Activated CD4-positive, alpha-beta T cell treated with anti-CD3 and anti-CD28 coated beads, Interleukin-2, amount 50 U/mL, for 48 hours (primary cell): ENCODE measurements at regions not wholly inside any gene's neighbourhood (a gene's known extent, or its start where the extent isn't known, plus 50 kb on each side); places are given as distances from the start of the nearest gene placed in this dataset.
"Not testable (repeated sequence)": the region's sequence is repeated elsewhere in the genome, so short reads cannot be mapped to it uniquely, and the experiment has no call there.

Source experiments
- DNase-seq, 2 experiments: peaks; one replicate each; pipeline ENCODE4 v3.0.0-alpha.2; 2020

DNA sequence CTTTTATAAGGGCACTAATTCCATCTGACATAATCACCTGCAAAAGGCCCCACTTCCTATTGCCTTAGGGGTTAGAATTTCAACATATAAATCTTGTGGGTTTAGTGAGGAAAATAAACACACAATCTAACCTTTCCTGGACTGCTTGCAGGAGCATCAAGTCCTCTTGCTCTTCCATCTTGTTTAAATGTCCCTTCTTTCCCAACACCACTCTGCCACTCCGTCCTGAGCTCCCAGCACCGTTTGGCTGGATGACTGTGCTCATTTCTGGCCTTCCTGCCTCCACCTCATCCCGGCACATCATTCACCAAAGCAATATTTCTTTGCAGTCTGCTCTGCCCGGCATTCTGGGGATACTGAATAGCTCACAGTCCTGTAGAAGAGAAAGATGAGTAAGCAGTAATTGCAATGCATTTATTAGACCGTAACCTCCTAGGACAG is 247.8 kb downstream of the BCL2 start:
- no peak for DNase-seq

DNA sequence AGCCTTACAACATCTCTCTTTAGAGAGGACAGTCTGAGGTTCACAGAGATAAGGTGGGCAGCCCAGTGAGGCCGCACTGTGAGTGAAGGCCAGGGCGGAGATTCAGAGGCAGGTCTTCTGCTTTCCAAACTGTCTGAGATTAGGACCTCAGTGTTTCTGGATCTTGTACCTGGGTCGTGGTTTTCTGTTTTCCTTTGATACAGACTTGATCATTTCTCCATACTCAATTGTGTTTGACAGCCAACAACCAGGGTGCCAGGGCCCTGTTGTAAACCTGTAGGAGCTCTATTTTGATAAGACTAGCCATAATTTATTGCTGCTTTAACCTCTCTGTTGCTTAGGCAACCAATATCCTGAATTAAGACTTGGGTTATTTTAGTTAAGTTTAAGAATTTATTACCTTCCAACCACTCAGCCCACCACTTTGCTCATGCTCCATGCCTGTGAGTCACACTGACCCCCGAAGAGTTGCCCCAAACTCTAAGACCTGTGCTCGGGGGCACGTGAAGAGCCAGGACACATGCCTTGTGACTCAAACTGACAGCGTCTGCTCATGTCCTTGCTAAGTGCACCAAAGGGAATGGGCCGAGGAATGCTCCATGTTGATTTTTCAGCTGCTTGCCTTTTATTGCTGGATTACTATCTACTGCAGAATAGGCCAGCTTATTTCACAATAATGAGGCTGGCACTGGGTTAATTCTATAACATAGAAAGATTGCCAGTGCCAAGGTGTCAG is 248.6 kb downstream of the BCL2 start:
- DNase-seq, result no peak

DNA sequence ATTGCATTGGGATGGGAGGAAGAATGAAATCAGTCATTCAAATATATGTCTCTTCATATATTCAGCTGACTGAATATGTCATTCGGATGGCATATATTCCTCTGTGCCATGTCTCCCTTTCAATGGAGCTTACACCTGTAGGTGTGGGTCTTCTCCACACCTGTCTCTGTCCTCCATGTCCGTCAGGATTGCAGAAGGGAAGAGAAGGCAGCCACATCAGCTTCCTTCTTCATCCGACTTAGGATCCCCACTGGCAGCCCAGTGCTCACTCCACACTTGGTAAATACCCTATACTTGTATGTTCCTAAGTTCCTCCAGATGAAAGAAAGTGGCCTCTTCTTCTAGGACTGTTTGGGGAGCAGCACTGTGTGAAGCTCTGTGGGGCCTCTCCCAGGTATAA is 250.1 kb downstream of the BCL2 start:
- no peak for DNase-seq

DNA sequence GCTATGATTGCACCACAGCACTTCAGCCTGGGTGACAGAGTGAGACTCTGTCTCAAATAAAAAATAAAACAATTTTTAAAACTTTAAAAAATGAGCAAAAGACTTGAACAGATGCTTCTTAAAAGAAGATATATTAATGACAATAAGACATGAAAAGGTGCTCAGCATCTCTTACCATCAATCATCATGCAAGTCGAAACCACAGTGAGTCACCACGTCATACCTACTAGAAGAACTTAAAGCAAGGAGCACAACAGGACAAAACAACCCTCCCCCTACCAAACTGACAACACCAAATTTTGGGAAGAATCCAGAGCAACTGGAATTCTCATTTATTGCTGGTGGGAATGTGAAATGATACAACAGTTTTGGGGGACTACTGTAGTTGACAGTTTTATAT is 251.6 kb downstream of the BCL2 start:
- DNase-seq, result no peak

DNA sequence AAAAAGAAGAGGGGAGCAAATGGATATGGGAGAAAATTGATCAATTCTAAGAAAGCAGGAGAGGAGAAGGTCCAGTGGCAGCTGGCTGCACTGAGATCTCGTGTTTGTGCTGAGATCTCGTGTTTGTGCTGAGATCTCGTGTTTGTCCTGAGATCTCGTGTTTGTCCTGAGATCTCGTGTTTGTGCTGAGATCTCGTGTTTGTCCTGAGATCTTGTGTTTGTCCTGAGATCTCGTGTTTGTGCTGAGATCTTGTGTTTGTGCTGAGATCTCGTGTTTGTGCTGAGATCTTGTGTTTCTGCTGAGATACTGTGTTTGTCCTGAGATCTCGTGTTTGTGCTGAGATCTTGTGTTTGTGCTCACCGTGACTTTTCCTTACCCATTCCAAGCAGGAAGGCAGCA is 254.4 kb downstream of the BCL2 start:
- no peak for DNase-seq

DNA sequence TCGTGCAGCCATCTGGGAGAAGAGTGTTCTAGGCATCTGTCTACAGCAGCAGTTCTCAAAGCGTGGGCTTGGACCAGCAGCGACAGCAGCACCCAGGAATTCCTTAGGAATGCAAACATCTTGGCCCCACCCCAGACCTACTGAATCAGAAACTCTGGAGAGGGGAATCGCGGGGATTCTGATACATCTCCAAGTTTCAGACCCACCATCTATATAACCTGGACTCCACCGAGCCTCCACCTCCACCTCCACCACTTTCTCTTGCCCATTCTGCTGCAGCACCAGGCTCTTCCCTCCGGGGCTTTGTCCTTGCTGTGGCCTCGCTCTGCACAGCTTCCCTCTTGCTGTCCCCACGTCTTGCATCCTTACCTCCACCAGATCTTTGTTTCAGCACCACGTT is 256.4 kb downstream of the BCL2 start:
- no peak for DNase-seq

DNA sequence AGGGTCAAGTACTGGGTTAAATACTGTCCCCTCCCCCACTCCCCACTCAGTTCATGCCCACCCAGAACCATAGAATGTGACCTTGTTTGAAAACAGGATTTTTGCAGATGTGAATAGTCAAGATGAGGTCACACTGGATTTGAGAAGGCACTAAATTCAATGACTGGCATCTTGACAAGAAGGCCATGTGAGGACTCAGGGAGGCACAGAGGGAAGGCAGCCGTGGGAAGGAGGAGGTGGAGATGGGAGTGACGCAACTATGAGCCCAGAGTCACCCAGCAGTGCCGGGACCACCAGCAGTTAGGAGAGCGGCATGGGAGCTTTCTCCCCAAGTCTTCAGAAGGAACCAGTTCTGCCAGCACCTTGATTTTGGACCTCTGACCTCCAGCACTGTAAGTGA is 257.3 kb downstream of the BCL2 start:
- DNase-seq, result no peak

DNA sequence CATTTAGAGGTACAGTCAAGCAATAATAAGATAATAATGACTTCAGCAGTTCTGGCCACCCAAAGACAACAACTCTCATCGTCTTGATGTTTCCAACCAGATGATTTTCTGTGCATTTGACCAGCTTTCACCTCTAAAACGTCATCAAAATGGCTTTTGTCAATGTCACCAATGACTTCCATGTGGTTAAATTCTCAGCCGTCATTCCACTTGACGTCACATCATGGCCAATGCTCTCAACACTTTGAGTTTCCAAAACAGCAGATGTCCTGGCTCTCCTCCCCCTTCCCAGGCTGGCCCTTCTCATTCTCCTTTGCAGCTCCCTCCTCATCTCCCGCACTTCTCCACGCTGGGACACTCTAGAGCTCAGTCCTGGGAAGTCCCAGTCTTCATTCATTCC is 258.3 kb downstream of the BCL2 start:
- DNase-seq, result no peak

DNA sequence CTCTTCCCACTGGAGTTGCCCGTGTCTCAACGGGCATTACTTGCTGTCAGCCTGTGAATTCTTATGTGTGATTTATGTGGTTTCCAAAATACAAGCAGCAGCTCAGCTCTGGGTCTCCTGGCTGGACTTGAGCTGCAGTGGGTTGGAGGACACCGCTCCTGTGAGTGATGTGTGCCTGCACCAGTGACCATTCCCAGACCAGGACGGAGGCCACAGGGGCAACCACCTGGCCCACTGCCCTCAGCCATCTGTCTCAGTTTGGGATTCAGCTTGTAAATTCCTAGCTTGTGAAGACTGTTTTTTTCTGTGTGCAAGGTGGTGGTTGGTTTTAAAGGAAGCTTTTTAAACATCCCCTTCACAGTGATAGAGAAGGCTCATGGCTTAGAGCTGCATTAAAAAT is 261.0 kb downstream of the BCL2 start:
- no peak for DNase-seq

DNA sequence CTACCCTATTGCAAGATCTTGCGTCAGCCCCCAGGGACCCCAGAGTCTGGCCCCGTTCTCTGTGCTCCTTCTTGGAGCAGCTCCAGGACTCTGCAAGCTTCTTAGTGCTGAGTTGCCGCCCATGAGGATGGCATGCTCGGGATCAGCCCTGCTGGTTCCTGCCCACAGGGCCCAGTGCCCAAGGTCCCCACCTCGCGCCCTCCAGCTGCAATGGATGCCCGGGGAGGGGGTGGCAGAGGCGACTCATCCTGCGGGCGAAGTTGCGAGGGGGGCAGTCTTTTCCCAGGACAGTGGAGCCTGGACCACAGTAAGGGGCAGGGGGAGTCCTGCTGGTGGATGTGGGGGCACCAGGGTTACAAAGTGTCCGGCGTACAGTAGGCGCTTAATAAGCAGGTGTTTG is 261.9 kb downstream of the BCL2 start:
- no peak for DNase-seq

DNA sequence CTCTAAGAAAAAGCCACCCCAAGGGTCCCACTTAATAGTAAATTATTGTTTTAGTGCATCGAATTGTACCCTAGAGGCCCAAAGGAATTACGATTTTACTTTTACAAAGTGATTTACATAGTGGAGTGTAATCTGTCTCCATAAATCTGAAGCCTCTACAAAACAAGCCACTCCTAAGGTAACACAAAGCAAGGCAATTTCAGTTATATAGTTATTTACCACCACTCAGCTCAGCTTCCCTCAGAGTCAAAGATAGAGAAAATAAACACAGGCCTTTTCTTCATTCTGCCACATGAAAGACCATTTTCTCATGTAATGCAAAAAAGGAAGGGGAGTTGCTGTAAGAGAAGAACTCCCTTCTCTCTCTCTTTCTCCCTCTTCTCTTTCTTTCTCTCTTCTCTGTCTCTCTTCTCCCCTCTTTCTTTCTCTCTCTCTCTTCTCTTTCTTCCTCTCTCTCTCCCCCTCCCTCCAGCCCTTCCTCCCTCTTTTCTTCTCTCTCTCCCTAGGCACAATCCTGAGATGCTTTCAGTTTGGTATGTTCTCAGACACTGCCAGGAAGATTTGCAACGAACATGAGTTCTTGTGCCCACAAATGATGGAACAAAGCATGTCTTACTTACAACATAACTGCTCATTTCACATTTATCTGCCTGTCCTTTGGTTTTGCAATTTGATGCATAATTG is 264.5 kb downstream of the BCL2 start:
- DNase-seq, result no peak

DNA sequence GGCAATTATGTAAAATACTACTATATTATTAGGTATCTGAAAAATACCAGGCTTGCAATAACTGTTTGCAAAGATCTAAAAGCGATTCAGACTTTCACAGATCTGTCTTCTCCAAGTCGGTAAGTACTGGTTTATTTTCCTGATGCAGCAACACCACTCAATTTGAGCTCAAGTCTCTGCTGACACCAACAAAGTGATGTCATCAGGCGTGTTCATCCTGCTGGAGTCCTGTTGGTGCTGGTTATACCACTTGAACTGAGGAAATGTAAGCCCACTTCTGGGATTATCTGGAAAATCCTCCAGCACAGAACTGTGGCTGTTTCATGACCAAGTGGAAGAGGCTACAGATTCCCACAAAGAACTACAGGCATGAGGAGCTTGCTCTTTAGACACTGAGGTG is 267.6 kb downstream of the BCL2 start:
- DNase-seq, result no peak

DNA sequence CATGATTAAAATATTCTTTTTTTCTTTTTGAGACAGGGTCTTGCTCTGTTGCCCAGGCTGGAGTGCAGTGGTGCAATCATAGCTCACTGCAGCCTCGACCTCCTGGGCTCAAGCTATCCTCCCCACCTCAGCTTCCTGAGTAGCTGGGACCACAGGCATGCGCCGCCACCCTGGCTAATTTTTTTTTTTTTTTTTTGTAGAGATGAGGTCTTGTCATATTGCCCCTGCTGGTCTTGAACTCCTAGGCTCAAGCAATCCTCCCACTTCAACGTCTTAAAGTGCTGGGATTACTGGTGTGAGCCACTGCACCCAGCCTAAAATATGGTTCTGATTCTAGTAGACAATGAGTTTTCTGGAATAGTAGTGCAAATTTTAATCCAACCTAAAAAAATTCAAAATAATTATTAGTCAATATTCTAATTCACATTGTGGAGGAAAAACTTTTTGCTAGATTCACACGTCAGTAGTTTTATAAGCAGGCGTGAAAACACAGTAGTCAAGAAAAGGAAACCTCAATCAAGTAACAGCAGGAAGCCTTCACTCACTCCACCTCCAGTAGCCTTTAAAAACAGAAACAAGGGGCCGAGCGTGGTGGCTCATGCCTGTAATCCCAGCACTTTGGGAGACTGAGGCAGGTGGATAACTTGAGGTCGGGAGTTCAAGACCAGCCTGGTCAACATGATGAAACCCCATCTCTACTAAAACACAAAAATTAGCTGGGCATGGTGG is 268.7 kb downstream of the BCL2 start:
- not testable (repeated sequence) for DNase-seq

DNA sequence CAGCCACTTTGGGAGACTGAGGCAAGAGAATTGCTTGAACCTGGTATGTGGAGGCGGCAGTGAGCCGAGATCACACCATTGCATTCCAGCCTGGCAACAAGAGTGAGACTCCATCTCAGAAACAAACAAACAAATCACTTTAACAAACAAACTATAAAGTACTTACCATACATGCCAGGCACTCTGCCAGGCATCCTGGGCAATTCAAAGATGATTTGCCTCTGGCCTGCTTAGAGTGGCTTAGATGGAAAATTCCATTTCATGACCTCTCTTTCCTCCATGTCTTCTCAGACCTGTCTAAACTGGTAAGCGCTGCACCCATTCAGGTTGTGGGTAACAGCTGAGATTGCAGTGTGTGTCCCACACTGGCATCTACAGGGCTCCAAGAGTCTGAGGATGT is 273.2 kb downstream of the BCL2 start:
- DNase-seq, result no peak

DNA sequence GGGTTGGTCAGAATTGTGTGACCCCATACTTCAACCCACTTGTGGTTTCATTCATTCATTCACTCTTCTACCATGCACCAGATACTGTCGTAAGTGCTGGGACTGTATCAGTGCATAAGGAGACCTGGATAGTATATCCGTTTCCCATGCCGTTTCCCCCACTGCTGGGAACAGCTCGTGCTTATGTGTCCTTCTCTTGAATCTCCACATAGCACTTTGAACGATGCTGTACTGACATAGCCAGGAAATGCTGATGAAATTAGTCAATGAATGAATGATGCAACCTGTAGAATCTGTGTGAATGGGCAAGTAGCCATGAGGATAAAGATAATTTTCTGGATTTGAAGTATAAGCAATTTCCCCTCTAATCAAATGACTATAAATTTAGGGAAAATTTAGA is 276.1 kb downstream of the BCL2 start:
- no peak for DNase-seq

DNA sequence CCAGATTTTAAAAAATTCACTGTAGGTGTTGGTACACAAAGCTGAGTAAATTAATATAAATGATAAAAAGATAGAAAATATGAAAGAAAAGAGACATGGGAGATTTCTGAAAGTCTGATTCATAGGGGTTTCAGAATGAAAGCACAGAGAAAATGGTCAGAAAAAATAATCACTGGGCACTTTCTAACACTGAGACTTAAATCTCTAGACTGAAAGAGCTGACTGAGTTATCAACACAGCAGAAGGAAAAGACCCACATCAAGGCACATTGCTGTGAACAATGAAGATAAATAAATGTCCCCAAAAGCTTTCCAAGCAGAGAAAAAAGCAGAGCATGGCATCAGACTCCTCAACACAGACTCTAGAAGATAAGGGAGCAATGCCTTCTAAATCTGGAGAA is 277.2 kb downstream of the BCL2 start:
- no peak for DNase-seq

DNA sequence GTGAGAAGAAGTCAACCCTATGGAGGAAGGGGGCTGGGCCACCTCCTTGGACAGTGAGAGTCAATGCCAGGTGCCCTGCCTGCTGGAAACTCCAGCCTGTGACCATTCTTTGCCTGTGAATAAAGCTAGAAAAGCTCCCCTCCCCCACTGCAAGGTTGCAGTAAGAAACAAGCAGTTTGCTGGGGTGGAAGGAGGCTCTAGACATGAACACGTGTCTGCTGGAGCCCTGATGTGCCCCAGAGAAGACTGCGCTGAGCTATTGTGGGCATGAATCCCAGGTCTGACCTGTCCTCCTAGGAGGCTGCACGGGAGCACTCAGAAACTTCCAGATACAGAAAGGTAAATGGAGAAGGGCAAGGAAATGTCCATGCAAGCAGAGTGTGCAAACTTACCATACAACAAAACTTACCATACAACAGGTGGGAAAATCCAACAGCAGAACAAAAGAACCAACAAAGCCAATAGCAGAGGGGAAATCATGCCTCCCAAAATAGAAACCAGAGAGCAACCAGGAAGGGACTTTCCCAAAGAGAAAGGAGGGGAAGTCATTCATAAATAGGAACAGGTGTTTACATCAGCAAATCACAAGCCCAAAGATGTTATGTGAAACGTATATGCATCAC is 278.7 kb downstream of the BCL2 start:
- peak in 1 of 2 experiments; percentile 6 for DNase-seq

DNA sequence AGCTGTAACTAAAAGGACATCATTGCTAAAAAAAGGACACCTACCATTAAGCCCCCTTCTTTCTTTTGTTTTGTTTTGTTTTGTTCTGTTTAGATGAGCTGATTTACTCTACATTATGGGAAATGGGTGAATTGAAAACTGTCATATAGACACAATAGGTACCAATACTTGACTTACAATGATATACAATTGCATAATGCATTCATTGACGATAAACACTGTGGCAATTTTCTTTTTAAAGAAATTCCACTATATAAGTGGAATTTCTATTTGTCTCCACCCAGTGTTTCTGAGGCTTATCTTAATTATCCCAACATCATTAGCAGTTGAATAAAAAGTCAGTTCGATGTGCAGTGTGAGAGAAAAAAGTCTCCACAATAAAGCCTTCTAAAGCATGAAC is 282.1 kb downstream of the BCL2 start:
- no peak for DNase-seq

DNA sequence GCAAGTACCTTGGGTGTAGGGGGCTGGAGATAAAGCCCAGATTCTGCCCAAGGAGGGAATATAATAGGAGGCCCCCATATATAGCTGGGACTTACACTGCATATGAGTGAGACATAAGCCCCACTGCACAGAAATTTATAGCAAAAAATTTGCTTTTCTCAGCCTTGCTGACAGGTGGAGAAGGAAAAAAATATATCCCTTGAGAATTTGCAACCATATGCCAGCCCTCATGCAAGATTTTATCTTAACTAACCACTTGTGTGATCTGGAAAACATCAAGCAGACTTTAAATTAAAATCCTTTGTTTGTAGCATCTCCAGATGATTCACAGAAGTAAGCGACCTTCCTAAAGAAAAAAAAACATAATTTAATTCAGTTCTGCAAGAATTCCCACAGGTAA is 288.2 kb downstream of the BCL2 start:
- no peak for DNase-seq
